Liver (tissue), 8 donors: ENCODE measurements at regions not wholly inside any gene's neighbourhood (a gene's known extent, or its start where the extent isn't known, plus 50 kb on each side); places are given as distances from the start of the nearest gene placed in this dataset.

Experiments
- DNase-seq: peaks from one replicate; pipeline ENCODE4 v3.0.0-alpha.2; 2017; ENCODE audit warnings: low spot score
- H3K27ac ChIP-seq, 2 donors: one replicate each; pipeline ENCODE4 v1.7.0; 2013; ENCODE audit warnings: inconsistent platforms in 2 of 2, low read length in 2 of 2, control low read depth in 1 of 2, low read depth in 1 of 2, mild to moderate bottlenecking in 1 of 2
- H3K27me3 ChIP-seq, 4 donors: one replicate each; pipeline versions ENCODE4 v1.6.1 to v1.7.0; 2013; ENCODE audit warnings: low read length in 3 of 4, inconsistent platforms in 1 of 4, mild to moderate bottlenecking in 1 of 4, moderate library complexity in 1 of 4; ENCODE audit not compliant: control insufficient read depth in 4 of 4, insufficient read depth in 4 of 4
- H3K36me3 ChIP-seq, 4 donors: one replicate each; pipeline versions ENCODE4 v1.6.1 to v1.7.0; 2013; ENCODE audit warnings: low read length in 3 of 4, mild to moderate bottlenecking in 3 of 4, low read depth in 1 of 4, moderate library complexity in 1 of 4; ENCODE audit not compliant: control insufficient read depth in 4 of 4, insufficient read depth in 3 of 4
- H3K4me1 ChIP-seq, 4 donors: one replicate each; pipeline versions ENCODE4 v1.6.1 to v1.7.0; 2013; ENCODE audit warnings: low read length in 3 of 4, mild to moderate bottlenecking in 3 of 4, moderate library complexity in 1 of 4; ENCODE audit not compliant: control insufficient read depth in 4 of 4, insufficient read depth in 4 of 4
- H3K4me3 ChIP-seq, 3 donors: one replicate each; pipeline versions ENCODE4 v1.6.1 to v1.7.0; 2013; ENCODE audit warnings: low read length in 3 of 3, control low read depth in 1 of 3, low read depth in 1 of 3, mild to moderate bottlenecking in 1 of 3
- H3K9ac ChIP-seq, 2 donors: one replicate each; pipeline ENCODE4 v1.7.0; 2013; ENCODE audit warnings: low read length in 2 of 2, mild to moderate bottlenecking in 2 of 2, moderate library complexity in 2 of 2, control low read depth in 1 of 2, low read depth in 1 of 2
- H3K9me3 ChIP-seq, 4 donors: one replicate each; pipeline versions ENCODE4 v1.6.1 to v1.7.0; 2013; ENCODE audit warnings: low read length in 3 of 4; ENCODE audit not compliant: control insufficient read depth in 4 of 4
- ATF3 ChIP-seq: IDR thresholded peaks from 2 replicates; pipeline ENCODE4 v1.6.1; 2016; ENCODE audit warnings: antibody characterized with exemption
- CTCF ChIP-seq: fragments of 150-350 bp; IDR thresholded peaks from 2 replicates; pipeline ENCODE4 v1.5.1; 2017; ENCODE audit warnings: improper control_type of control experiment, low read depth, low read length; ENCODE audit not compliant: missing input control
- EGR1 ChIP-seq, 2 donors: IDR thresholded peaks; 2 replicates each; pipeline ENCODE4 v1.6.1; 2016 to 2018; ENCODE audit warnings: antibody characterized with exemption in 2 of 2, low read depth in 2 of 2
- FOXA1 ChIP-seq: IDR thresholded peaks from 2 replicates; pipeline ENCODE4 v1.6.1; 2016; ENCODE audit warnings: antibody characterized with exemption
- FOXA2 ChIP-seq: IDR thresholded peaks from 2 replicates; pipeline ENCODE4 v1.6.1; 2016; ENCODE audit warnings: antibody characterized with exemption
- GABPA ChIP-seq, 2 donors: IDR thresholded peaks in 1 of 2; conservative IDR thresholded peaks in 1 of 2; 2 replicates each; pipeline ENCODE4 v1.6.1; 2016; ENCODE audit warnings: antibody characterized with exemption in 2 of 2, mild to moderate bottlenecking in 1 of 2, moderate library complexity in 1 of 2
- HNF4A ChIP-seq, 2 donors: conservative IDR thresholded peaks; 2 replicates each; pipeline ENCODE4 v1.6.1; 2016; ENCODE audit warnings: antibody characterized with exemption in 2 of 2, mild to moderate bottlenecking in 2 of 2
- HNF4G ChIP-seq: IDR thresholded peaks from 2 replicates; pipeline ENCODE4 v1.6.1; 2016; ENCODE audit warnings: antibody characterized with exemption
- JUND ChIP-seq, 2 donors: IDR thresholded peaks; 2 replicates each; pipeline ENCODE4 v1.6.1; 2016; ENCODE audit warnings: antibody characterized with exemption in 2 of 2
- MAX ChIP-seq: IDR thresholded peaks from 2 replicates; pipeline ENCODE4 v1.6.1; 2016; ENCODE audit warnings: antibody characterized with exemption
- RAD21 ChIP-seq, 2 donors: IDR thresholded peaks; 2 replicates each; pipeline ENCODE4 v1.6.1; 2016; ENCODE audit warnings: antibody characterized with exemption in 2 of 2, mild to moderate bottlenecking in 2 of 2
- REST ChIP-seq: IDR thresholded peaks from 2 replicates; pipeline ENCODE4 v1.6.1; 2016; ENCODE audit warnings: antibody characterized with exemption, mild to moderate bottlenecking
- RXRA ChIP-seq, 2 donors: IDR thresholded peaks; 2 replicates each; pipeline ENCODE4 v1.6.1; 2017 to 2018; ENCODE audit warnings: antibody characterized with exemption in 2 of 2, mild to moderate bottlenecking in 1 of 2
- SP1 ChIP-seq: IDR thresholded peaks from 2 replicates; pipeline ENCODE4 v1.6.1; 2018; ENCODE audit warnings: antibody characterized with exemption, mild to moderate bottlenecking
- TAF1 ChIP-seq: conservative IDR thresholded peaks from 2 replicates; pipeline ENCODE4 v1.6.1; 2016; ENCODE audit warnings: antibody characterized with exemption, mild to moderate bottlenecking
- YY1 ChIP-seq: IDR thresholded peaks from 2 replicates; pipeline ENCODE4 v1.6.1; 2016; ENCODE audit warnings: antibody characterized with exemption, mild to moderate bottlenecking
- ZBTB33 ChIP-seq: IDR thresholded peaks from 2 replicates; pipeline ENCODE4 v1.6.1; 2016; ENCODE audit warnings: antibody characterized with exemption
- WGBS: extraction: QIAGEN DNeasy Blood & Tissue Kit; methylation state at CpG from one replicate; pipeline ENCODE4 v1.1.7; 2013; 5-methylcytosine and 5-hydroxymethylcytosine counted together
- donor health status: healthy.
- donor health status: healthy.
- donor health status: healthy.
- donor health status: healthy.
- donor health status: healthy.

GRCh38 chr6:44772838-44773237, 385.3 kb downstream of the CDC5L start (continued):
- no peak for TF ChIP-seq JUND (IDR thresholded peaks at IDR 0.05)
- TF ChIP-seq RAD21 (IDR thresholded peaks at IDR 0.05), result no peak
- no peak for TF ChIP-seq FOXA2

- Histone ChIP-seq H3K4me1 (no peaks in the 10 kb centered on the region), H3K27ac (no peak overlapping the region), H3K4me3 (no peak overlapping the region), H3K9ac (no peak overlapping the region), H3K27me3 (no peaks in the 10 kb centered on the region), H3K9me3 (no peaks in the 10 kb centered on the region), H3K36me3 (no peaks in the 10 kb centered on the region)
- DNase-seq, result no peak
- no peak for TF ChIP-seq HNF4G
- no peak for TF ChIP-seq HNF4A (conservative IDR thresholded peaks at IDR 0.05)
- TF ChIP-seq CTCF, result no peak
- TF ChIP-seq FOXA2, result no peak
- TF ChIP-seq MAX, result no peak
- TF ChIP-seq GABPA (IDR thresholded peaks at IDR 0.05 in 1 of 2, conservative IDR thresholded peaks at IDR 0.05 in 1 of 2), result no peak
- no peak for TF ChIP-seq FOXA1
- TF ChIP-seq SP1, result no peak
- no peak for TF ChIP-seq EGR1 (IDR thresholded peaks at IDR 0.05; ENCODE audit: low read depth in 2 of 2)
- TF ChIP-seq ZBTB33, result no peak
- TF ChIP-seq YY1, result no peak
- no peak for TF ChIP-seq RAD21 (IDR thresholded peaks at IDR 0.05)
- TF ChIP-seq ATF3, result no peak
- TF ChIP-seq TAF1, result no peak
- whole genome bisulfite sequencing, result 80% methylated on average over 1 of the region's 1 CpG
These were observed 387.6 kb downstream of the CDC5L start for GRCh38 chr6:44775121-44775520.

- no peak overlapping the region for H3K27ac ChIP-seq
- no peaks in the 10 kb centered on the region for H3K36me3 ChIP-seq
- no peak overlapping the region for H3K9ac ChIP-seq
- no peak overlapping the region for H3K4me3 ChIP-seq
- H3K9me3 ChIP-seq, result no peaks in the 10 kb centered on the region
- H3K4me1 ChIP-seq, result no peaks in the 10 kb centered on the region
- H3K27me3 ChIP-seq, result no peaks in the 10 kb centered on the region
- DNase-seq, result no peak
- TF ChIP-seq YY1 (no peak), SP1 (no peak), REST (no peak), FOXA1 (no peak), ATF3 (no peak), TAF1 (no peak), MAX (no peak), HNF4A (conservative IDR thresholded peaks at IDR 0.05) (no peak), RXRA (IDR thresholded peaks at IDR 0.05) (no peak), CTCF (no peak), ZBTB33 (no peak), HNF4G (no peak), RAD21 (IDR thresholded peaks at IDR 0.05) (no peak)
These were observed 388.8 kb downstream of the CDC5L start for GRCh38 chr6:44776344-44776743.
